ENCODE measurements at regions not wholly inside any gene's neighbourhood (a gene's known extent, or its start where the extent isn't known, plus 50 kb on each side); places are given as distances from the start of the nearest gene placed in this dataset.

DNA sequence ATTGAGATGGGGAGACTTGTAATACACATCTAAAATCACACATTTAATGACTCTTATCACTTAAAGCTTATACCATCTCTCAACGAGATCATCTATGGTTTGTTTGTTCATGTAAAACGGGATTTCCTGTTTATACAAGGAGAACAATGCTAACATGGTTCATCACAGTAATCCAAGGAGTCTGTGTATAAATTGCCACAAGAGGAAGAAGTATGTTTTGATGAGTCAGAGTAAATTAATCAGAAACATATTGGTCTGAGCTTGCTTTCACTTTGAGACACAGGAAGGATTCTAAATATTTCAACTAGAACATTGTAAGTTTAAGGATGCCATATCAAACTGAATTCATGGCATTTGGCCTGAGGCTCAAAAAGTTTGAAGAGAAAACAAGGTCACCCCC lies 594.1 kb downstream of the GLUD2 start:
- TF ChIP-seq EZH2phosphoT487 (IDR thresholded peaks at IDR 0.05; ENCODE audit: borderline replicate concordance, low read length), result no peak
- TF ChIP-seq, protein P1, sequence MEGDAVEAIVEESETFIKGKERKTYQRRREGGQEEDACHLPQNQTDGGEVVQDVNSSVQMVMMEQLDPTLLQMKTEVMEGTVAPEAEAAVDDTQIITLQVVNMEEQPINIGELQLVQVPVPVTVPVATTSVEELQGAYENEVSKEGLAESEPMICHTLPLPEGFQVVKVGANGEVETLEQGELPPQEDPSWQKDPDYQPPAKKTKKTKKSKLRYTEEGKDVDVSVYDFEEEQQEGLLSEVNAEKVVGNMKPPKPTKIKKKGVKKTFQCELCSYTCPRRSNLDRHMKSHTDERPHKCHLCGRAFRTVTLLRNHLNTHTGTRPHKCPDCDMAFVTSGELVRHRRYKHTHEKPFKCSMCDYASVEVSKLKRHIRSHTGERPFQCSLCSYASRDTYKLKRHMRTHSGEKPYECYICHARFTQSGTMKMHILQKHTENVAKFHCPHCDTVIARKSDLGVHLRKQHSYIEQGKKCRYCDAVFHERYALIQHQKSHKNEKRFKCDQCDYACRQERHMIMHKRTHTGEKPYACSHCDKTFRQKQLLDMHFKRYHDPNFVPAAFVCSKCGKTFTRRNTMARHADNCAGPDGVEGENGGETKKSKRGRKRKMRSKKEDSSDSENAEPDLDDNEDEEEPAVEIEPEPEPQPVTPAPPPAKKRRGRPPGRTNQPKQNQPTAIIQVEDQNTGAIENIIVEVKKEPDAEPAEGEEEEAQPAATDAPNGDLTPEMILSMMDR (IDR thresholded peaks at IDR 0.05; ENCODE audit: low read depth, low read length, poor library complexity, severe bottlenecking), result no peak
